AG04449 (cell line): ENCODE measurements at regions not wholly inside any gene's neighbourhood (a gene's known extent, or its start where the extent isn't known, plus 50 kb on each side); places are given as distances from the start of the nearest gene placed in this dataset.

ENCODE experiments used
- CTCF ChIA-PET: fragments of 350-600 bp; formaldehyde crosslinking; extraction: SDS; loops from one replicate; lab custom pipeline; 2021; ENCODE audit warnings: antibody characterized with exemption; lab: Yijun Ruan, JAX
- POLR2A ChIA-PET: fragments of 400-600, 350-600 bp; formaldehyde crosslinking; extraction: SDS; loops from one replicate; lab custom pipeline; 2020; ENCODE audit warnings: antibody characterized with exemption, inconsistent platforms; lab: Yijun Ruan, JAX
- DNase-seq: peaks from one replicate; pipeline ENCODE4 v3.0.0-alpha.2; 2010; ENCODE audit warnings: low read depth, low spot score
- H3K4me3 ChIP-seq: 2 replicates; pipeline ENCODE4 v1.5.1; 2011; ENCODE audit warnings: low read depth, mild to moderate bottlenecking, control low read depth, low read length
- TF ChIP-seq, protein P1 (sequence below): IDR thresholded peaks from one replicate; pipeline ENCODE4 v1.5.1; 2011; ENCODE audit warnings: mild to moderate bottlenecking, moderate library complexity, low read length, control low read depth, inconsistent platforms; ENCODE audit not compliant: insufficient read depth; ENCODE audit errors: missing control alignments

GRCh38 chr15:93700051-93700450, 531.3 kb upstream of the MCTP2 start:
- TF ChIP-seq, protein P1, sequence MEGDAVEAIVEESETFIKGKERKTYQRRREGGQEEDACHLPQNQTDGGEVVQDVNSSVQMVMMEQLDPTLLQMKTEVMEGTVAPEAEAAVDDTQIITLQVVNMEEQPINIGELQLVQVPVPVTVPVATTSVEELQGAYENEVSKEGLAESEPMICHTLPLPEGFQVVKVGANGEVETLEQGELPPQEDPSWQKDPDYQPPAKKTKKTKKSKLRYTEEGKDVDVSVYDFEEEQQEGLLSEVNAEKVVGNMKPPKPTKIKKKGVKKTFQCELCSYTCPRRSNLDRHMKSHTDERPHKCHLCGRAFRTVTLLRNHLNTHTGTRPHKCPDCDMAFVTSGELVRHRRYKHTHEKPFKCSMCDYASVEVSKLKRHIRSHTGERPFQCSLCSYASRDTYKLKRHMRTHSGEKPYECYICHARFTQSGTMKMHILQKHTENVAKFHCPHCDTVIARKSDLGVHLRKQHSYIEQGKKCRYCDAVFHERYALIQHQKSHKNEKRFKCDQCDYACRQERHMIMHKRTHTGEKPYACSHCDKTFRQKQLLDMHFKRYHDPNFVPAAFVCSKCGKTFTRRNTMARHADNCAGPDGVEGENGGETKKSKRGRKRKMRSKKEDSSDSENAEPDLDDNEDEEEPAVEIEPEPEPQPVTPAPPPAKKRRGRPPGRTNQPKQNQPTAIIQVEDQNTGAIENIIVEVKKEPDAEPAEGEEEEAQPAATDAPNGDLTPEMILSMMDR, result no peak
- CTCF ChIA-PET, result no interaction called here
- H3K4me3 ChIP-seq, result no peak overlapping the region
- POLR2A ChIA-PET, result no interaction called here
- DNase-seq, result no peak

DNA sequence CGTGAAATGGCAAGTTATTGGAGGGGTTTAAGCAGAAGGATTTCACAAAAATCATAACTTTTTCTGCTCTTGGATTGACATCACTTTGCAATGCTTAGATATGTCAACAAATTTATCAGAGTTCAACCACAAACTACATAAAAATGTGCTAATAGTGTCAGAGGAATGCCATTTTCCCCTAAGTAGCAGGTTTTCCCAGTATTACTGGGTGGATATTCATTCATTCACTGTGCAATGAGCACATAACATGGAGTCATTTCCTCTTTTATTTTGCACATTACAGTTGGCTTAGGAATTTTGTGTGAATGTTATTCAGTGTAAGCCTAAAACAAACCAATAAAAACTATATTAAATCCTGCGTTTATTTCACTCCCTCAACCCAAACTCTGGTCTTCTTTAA, 537.3 kb upstream of the MCTP2 start:
- TF ChIP-seq, protein P1, result no peak
- H3K4me3 ChIP-seq, result no peak overlapping the region
- ChIA-PET CTCF (no interaction called here), POLR2A (no interaction called here)
- no peak for DNase-seq

GRCh38 chr15:93683651-93684050, 547.7 kb upstream of the MCTP2 start:
- TF ChIP-seq, protein P1, result no peak
- POLR2A ChIA-PET, result no interaction called here
- H3K4me3 ChIP-seq, result no peak overlapping the region
- no peak for DNase-seq
- CTCF ChIA-PET, result no interaction called here

DNA sequence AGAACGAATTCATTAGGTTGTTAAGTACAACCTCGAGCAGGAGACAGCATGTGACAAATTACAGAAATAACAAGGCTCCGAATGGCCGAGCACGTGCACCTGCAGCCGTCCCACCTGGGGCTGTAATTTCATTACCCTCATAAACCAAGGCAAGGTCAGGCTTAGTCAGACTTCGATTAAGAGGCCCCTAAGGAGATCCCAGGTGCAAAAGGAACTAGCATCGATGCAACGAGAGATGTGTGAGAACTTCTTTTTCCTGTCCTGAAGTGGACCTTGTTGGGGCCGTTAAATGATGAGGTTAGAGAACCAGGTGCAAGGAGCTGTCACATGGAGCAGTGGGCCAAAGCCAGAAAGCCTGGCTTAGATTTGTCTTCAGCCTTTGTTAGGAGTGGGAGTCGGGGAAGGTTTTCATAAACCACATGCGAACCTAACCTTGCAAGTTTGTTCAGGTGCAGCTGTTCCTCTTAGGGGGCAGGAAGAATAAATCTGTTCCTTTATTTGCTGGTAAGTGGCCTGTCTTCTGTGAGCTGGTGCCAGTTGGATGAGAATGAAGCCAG, 559.9 kb upstream of the MCTP2 start:
- ChIA-PET CTCF (no interaction called here), POLR2A (no interaction called here)
- no peak overlapping the region for H3K4me3 ChIP-seq
- no peak for DNase-seq
- TF ChIP-seq, protein P1, result no peak

- CTCF ChIA-PET, result no interaction called here
- no peak for DNase-seq
Observed at GRCh38 chr15:93670931-93671330, 560.4 kb upstream of the MCTP2 start.

DNA sequence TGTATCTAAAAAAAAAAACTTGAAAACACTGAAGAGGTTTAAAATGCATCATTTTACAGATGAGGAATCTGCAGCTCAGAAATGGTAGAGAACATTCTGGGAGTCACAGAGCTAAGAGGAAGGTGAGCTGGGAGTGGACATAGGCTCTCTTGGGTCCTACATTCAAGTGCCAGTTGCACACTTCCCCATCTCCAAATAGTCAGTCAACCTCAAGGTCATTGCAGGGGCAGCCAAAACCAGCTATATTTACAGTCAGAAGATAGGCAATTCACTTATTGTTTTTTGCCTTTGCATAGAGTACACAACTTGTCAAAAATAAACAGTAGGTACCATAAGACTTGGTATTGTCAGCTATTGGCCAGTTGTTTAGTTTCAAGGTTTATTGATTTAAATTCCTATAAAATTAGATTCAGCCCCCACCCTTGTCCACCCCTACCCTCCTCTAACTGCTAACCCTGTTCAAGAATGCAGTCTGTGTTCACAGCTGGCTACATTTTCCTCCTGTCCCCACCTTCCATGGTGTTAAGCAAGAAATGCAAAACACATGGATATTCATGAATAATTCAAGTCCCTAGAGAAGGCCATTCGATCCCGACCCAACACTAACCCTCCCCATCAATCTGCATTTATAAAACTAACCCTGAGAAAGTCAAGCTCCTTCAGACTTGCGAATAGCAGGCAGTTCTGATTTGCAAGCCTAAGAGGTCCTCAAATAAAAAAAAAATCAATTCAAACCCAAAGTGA, 567.0 kb upstream of the MCTP2 start:
- POLR2A ChIA-PET, result no interaction called here
- CTCF ChIA-PET, result interaction anchor here (1.4 kb wide), 1 partner anchor 455 kb away, joined by 4 read pairs; no protein-coding TSS in a partner anchor
- TF ChIP-seq, protein P1, result no peak
- H3K4me3 ChIP-seq, result no peak overlapping the region
- no peak for DNase-seq

More at GRCh38 chr15:93670931-93671330, 560.4 kb upstream of the MCTP2 start:
- TF ChIP-seq, protein P1, result no peak
- H3K4me3 ChIP-seq, result no peak overlapping the region
- POLR2A ChIA-PET, result no interaction called here
